Cerebellar nuclear complex (tissue), 1 donor: ENCODE measurements at regions not wholly inside any gene's neighbourhood (a gene's known extent, or its start where the extent isn't known, plus 50 kb on each side); places are given as distances from the start of the nearest gene placed in this dataset.

ENCODE experiments used
- DNase-seq, 2 experiments: peaks; one replicate each; lab custom pipeline; 2025; lab: John Stamatoyannopoulos, UW

DNA sequence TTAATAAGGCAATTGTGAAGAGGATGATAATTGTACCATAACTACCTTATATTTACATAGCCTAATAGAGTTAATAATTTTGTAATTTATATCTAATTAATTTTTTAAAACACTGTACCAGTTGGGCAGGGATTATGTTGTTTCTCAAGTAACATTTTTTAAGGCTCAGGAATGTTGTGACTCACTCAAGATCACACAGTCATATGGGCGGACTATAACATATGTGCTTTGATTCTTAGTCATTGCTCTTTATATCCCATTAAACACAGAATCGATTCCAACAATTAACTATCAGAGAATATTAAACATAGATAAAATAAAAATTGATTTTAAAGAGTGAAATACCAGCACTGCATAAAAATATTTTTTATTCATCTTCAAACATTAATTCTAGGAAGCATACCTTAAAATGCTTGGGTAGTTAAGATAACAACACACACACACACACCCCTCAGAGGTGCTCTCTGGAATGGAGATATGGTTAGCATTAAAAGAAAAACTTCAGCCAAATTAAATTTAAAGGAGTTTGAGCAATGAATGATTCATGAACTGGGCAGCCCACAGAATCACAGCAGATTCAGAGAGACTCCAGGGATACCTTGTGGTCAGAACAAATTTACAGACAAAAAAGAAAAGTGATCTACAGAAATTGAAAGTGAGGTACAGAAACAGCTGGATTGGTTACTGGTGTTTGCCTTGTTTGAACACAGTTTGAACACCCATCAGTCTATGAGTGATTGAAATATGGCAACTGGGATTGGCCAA, 869.4 kb upstream of the ID2 start:
- DNase-seq = no peak

DNA sequence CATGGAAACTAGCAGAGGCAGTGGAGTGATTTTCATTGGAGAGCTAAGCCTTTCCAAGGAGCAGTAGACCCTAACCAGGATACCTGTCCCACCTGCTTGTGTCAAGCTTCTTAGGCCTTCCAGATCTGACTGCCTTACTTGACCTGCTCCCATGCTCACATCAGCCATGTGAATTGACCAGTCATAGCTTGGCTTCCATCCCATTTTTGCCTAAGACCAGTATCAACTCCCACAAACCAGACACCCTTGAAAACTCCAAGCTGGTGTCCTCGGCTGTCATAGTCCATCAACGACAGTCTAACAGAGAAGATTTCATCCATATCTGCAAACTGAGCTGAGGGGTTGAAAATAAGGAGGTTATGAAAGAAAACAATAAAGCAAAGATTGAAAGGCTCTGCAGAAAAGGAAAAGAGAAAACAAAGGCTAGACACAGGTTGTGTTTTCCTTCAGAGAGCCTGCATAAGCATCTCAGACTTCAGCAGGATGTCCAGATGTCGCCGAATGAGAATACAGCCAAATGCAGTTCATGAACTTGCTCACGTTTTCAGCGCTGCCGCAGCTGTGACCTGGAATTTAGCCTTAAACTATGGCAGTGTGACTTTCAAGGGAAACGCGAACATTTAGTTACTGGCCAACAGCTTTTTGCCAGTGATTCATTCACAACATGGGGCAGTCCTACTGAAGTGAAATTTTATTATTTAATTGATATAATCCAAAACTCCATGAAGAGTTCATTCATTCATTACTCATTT, 868.1 kb upstream of the ID2 start:
- no peak for DNase-seq

DNA sequence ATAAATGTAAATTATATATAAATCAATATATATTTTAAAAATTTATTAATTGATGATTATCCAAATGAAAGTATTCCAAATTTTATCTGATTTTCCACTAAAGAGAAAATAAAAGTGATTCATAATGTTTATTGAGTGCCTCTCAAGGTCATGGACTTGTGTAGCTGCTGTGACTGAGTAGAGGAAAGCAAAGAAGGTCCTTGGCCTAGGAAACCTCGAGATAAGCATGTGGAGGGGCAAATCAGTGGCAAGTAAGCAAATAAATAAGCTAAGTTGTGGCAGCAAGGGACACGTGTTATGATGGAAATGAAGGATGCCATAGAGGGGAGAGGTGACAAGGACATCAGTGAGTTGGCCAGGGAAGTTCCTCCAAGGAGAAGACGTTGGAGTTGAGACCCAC, 866.1 kb upstream of the ID2 start:
- no peak for DNase-seq

DNA sequence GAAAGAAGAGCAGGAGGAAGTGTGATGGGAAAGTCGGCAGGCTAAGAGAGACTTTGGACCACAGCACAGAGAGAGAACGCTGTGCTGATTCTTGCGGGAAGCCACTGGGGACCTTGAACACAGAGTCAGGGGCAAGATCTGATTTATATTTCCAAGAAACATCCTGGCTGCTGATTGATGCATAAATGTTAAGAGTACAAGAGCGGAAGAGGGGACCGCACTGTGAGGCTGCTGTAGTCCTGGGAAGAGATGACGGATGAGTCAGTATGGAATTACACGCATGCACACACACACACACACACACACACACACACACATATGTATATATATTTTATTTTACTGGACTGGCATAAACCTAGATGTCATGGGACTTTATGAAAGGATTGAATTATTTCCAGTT, 865.6 kb upstream of the ID2 start:
- DNase-seq = no peak

DNA sequence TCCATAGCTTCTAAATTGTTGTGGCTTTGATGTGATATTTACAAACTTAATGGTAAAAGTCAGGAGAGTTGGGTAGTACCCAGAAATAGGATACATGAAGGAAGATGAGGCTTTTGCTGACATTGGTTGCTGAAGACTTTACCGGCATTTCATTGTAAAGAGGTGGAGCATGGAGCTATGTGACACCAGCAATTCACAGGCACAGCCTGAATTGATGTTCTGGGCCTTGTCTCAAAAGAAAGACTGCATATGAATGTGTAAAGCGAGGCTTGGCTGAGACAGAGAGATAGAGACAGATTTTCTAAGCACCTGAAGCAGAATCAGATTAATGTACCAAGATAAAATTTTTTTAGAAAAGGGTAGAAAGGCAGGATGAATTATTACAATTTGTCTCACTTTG, 864.9 kb upstream of the ID2 start:
- DNase-seq = no peak

DNA sequence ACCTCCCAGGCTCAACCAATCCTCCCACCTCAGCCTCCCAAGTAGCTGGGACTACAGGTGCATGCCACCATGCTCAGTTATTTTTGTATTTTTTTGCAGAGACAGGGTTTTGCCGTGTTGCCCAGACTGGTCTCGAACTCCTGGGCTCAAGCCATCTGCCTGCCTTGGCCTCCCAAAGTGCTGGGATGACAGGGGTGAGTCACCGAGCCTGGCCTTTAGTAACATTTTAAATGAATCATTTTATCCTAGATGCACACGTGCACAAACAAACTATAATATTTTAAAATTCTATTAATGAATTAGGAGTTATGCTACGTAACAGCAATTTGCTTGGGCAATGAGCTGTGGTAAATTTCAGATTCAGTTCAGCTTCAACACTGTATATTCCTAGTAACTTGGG, 862.5 kb upstream of the ID2 start:
- no peak for DNase-seq

DNA sequence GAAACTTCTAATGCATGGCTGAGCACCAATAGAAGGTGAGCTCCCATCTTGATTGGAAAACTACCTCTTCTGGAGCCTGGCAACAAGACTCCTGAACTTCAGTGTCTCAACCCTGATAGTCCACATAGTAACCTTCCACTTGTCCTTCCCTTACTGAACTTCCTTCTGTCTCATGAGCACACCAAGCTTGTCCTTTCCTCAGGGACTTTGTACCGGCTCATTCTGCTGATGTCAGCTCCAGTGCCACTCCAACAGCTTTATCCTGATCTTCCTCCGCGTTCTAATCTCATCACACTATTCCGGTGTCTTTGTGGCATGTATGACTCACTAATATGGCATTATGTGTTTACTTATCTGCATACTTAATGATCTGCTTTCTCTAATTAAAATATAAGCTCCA, 862.0 kb upstream of the ID2 start:
- no peak for DNase-seq

DNA sequence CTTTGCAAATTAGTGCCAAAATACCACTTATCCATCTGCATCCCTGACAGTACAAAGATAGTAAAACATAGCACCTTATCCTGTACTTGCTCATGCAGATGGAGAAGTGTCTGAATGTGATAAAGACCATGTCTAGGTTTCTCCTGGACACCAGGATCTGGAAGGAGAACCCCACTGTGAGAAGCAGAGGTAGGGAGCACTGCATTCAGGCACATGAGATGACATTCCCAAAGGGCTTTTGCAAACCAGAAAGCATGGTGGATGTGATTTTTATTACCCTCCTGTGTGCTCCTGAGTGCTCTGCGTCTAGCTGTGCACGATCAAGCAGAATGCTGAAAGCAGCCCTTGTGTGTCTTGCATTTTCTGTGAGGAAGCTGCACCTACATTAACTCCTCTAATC, 857.6 kb upstream of the ID2 start:
- no peak for DNase-seq

DNA sequence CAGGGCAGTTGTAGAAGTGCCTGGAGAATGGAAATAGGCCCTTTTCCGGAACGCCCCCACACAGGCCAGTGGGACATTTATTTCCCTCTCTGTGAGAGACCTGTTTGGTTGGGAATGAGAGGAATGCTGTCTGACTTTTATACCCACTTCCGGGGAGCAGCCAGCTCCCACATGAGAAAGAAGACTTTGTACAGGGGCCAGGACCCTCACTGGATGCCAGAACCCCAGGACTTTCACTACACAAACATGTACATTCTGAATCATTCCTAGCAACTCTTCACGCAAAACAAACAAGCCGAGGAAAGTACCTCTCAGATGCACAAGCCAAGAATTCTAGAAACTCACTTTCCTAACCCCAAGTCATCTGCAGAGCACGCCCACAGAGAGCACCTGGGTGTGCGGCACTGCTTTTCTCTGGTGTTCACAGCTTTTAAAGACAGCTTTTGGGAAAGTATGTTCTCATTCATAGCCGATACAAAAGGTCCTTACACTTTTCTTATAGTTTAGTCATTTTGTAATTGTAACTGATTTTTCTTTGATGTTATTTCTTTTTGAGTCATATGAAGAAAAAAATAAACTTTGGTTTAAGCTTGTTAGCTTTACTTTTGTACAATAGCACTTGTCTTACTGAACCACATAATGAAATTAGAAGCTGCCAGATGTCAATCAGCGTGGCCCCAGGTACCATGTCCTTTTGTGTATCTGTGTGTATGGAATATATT, 856.1 kb upstream of the ID2 start:
- no peak for DNase-seq

DNA sequence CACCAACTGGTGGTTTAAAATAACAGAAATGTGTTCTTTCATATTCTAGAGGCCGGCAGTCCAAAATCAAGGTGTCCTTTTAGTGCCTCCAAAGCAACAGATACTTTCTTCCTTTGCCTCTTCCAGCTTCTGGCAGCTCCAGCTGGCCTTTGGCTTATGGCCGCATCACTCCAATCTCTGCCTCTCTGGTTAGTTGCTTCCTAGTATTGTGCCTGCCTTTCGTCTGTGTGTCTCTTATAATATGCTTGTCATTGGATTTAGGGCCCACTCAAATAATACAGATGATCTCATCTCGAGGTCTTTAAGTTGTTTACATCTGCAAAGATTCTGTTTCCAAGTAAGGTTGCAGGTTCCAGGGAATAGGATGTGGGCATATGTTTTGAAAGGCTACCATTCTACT, 855.2 kb upstream of the ID2 start:
- DNase-seq = no peak

DNA sequence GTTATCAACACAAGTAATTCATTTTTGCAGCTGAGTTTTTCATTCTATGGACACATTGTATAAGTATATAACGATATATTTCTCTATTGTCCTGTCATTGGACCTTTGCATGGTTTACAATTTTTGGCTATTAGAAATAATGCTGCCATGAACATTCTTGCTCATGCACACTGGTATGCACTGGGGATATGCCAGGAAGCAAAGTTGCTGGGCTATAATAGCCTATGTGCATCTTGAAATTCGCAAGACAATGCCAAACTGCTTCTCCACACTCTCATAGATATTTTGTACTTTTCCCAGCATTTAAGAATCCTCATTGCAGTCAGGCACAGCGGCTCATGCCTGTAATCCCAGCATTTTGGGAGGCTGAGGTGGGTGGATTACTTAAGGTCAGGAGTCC, 852.6 kb upstream of the ID2 start:
- no peak for DNase-seq

DNA sequence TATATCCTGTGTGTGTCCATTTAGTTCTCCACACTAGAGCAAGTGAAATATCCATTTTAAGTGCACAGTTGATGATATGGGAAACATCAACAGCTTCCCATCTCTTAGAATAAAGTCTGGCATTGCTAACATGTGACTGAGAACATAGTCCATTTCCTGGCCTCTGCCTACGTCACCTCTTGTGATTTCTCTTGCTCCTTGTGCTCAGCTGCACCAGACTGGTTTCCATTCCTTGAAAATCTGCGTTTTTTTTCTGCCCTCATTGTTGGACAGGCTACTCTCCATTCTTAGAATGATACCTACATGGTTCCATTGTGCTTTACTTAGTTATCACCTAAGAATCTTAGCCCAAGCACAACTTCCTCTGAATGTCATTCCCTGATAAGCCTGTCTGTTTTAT, 851.2 kb upstream of the ID2 start:
- no peak for DNase-seq

DNA sequence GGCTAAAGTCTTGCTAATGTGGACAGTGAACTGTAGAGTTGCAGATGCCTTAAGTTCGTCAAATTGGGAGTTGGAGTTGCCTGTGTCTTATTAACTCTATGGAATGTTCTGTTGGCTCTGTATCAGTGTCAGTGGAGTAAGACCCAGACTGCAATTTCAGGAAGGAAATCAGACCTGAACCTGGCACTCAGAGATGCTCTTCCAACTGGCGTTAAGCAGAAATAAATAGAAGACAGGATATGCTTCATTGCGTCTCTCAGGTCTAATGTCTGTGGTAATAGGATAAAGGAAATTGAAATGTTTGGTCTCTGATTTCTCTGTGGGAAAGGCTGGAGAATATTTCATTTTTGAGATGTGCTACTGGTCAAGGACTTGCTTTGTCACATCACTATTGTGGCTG, 846.7 kb upstream of the ID2 start:
- DNase-seq = no peak

DNA sequence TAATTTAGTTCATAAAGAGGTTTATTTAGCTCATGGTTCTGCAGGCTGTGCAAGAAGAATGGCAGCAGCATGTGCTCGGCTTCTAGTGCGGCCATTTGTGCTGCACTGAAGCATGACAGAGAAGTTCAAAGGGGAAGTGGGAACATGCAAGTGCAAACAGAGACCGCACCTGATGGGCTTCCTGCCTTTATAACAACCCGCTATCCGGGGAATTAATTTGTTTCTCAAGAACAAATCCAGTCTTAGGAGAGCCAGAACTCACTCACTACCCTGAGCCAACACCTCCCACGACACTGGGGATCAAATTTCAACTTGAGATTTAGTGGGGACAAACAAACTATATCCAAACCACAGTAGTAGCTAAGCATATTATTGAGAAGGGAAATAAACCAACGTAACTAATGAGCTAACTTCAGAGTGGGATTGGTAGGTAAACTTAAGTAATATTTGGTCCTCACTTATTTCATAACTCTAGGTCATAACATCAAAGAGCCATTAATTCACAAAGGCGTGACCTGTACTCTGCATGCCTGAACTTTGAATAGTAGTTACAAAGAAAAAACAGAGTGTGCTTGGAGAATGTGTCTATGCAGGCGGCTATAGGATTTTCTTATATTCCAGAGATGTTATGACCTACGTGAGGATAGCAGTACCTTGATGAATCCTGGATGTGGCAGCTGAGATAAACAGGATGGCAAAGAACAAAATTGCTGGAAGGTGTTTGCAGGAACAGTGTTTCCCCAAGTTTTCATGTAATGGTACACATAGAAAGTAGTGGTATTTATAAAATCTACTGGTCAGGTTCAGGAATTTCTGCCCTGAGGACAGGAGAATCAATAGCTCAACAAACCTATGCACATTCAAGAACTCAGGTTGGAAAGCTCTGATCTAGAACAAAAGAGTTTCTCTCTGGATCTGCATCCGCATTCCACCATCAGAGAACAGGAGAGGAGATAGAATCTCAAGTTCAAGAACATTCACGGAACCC, 845.9 kb upstream of the ID2 start:
- DNase-seq = no peak

DNA sequence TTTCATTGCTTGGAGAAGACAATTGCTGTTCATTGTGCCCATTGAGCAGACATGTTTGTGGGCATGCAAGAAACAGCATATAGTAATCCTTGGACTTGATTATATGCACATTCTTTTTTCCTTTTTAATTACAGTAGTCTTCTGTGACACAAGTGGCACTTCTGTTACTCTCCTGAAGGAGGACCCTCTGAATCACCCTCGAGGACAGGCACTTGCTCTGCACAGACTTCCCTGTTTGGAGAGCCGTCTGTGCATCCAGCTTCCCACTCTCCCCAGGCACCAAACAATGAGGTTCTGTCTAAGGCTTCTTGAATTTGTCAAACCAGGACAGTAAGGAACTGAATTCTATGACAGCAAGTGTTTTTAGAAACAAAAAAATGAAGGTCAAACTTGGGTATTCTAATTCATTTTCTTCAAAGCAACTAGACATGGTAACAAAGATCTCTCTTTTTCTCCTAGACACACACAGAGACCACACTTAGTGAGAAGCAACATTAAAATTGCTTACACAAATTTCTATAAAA, 844.6 kb upstream of the ID2 start:
- DNase-seq = no peak

DNA sequence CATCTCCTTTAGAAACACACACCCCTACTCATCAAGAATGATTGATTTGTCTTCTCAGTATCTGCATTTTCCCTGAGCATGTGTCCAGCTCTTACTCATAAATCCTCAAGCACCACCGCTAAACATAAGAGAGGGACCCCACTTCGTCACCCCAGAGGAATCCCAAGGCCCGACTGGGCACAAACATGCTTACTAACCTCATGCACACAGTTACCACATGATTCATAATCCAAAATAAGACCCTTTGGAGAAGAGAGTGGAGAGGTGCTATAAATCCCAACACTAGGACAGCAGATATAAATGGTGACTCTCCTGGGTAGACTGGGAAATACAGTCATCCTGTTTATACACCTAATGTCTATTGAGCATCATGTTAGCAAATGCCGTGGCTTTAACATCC, 843.2 kb upstream of the ID2 start:
- DNase-seq = no peak

DNA sequence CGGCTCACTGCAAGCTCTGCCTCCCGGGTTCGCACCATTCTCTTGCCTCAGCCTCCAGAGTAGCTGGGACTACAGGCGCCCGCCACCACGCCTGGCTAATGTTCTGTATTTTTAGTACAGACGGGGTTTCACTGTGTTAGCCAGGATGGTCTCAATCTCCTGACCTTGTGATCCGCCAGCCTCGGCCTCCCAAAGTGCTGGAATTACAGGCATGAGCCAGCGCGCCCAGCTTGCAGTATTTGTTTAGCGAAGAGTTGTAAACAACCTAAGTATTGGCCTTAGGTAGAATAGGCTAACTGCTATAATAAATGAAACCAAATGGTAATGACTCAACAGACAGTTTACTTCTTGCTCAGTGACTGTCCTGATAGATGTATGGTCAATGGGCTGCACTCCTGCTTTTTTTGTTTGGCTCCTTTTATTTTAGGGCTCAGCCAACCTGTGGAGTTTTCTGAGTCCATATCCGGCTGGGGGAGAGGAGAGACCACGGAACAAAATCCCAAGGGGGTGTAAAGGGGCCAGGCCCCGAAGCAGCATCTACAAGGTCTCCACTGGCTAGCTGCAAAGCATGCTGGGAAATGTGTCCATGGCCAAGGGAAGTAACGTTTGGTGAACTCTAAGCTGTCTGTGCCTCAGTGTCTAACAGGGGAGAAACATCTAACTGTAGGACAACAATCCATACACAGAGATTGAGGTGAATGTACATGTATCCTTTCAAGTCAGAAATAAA, 841.0 kb upstream of the ID2 start:
- DNase-seq = no peak

DNA sequence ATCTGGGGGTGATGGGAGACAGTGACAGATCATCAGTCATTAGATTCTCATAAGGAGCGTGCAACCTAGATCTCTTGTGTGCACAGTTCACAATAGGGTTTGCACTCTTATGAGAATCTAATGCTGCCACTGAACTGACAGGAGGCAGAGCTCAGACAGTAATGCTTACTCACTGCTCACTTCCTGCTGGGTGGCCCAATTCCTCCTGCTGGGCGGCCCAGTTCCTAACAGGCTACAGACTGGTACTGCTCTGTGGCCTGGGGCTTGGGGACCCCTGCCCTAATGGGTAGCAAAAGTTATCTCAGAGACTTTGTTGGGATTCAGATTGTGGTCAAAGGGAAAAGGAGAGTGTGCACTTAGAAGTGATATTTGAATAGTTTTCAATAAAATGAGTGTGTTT, 840.1 kb upstream of the ID2 start:
- DNase-seq = no peak

DNA sequence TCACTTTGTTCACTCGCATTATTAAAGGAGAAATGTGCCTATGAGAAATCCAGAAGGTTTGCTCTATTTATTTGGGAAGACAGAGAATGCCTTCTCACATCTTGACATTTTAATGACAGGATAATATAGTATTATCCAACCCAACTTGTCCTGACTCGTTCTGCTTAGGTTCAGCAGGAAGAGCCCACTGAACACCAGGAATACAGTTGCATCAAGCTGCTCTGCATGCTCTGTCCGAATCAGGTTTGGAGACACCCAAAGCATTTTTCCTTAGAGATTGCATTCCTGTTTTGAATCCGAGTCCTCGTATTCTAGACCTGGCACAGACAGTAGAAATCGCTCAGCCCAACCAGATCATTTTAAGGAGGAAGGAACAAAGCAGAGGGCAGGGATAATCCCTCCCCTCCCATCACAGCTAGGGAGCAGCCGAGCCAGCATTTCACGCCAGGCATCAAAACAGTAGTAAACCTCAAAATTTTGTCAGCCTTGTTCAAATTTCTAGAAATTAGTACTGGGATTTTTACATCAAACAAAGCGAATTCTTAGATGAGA, 837.4 kb upstream of the ID2 start:
- no peak for DNase-seq

DNA sequence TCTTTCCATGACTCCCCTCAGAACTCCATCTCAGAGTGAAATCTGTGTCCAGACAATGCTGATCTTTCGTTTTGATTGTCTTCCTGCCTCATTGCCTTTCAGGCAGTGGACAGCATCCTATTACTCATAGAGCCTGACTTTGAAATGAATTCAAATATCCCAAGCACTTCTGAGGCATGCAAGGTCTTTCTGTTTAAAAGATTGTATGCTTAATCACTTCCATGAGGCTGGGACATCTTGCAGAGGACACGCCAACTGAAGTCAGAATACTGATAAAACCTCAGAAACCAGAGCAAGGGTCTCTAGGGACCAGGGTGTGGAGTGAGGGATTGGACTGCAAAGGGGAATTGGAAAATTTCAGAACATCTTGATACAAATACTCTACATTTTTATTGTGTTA, 836.5 kb upstream of the ID2 start:
- no peak for DNase-seq

DNA sequence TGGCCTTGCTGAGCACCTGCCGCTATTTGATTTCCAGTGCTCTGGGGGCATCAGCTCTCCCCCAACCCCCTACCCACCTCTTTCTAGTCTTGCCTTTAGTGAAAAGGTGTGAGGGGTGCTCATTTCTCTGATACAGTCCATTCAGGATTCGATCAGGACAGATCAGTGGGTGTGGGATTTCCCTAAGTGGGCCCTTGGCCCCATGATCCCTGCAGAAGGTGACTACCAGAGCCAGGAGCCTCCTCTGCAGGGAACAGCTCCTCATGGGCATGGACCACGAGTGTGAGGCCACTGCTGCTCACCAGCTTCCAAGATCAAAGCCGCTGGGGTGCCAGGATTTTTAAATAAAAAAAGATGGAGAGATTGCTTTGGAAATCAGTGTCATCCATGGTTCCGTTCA, 835.2 kb upstream of the ID2 start:
- no peak for DNase-seq
